Stimulated activated naive CD8-positive, alpha-beta T cell treated with anti-CD3 and anti-CD28 coated beads, Interleukin-15, amount 100 ng/mL, for 72 hours (primary cell): ENCODE measurements at regions not wholly inside any gene's neighbourhood (a gene's known extent, or its start where the extent isn't known, plus 50 kb on each side); places are given as distances from the start of the nearest gene placed in this dataset.
"Not testable (repeated sequence)": the region's sequence is repeated elsewhere in the genome, so short reads cannot be mapped to it uniquely, and the experiment has no call there.

ENCODE experiments used
- ATAC-seq: fragments of 150-1000 bp; cut with Tn5 transposase; 2 replicates; pipeline ENCODE4 v1.10.0; 2021; ENCODE audit warnings: mild to moderate bottlenecking, moderate library complexity
- DNase-seq, 2 donors: peaks; one replicate each; pipeline ENCODE4 v3.0.0; 2021 to 2022
- H3K27ac Mint-ChIP-seq, 2 donors: one replicate each; pipeline ENCODE4 v1.8.0; 2022; ENCODE audit warnings: mild to moderate bottlenecking in 2 of 2, mixed read lengths in 2 of 2, moderate library complexity in 2 of 2
- H3K27me3 Mint-ChIP-seq: one replicate; pipeline ENCODE4 v1.8.0; 2022; ENCODE audit warnings: mixed read lengths
- H3K4me1 Mint-ChIP-seq: one replicate; pipeline ENCODE4 v1.8.0; 2022; ENCODE audit warnings: mild to moderate bottlenecking, mixed read lengths
- H3K4me3 Mint-ChIP-seq, 2 donors: one replicate each; pipeline ENCODE4 v1.8.0; 2022; ENCODE audit warnings: mild to moderate bottlenecking in 2 of 2, mixed read lengths in 2 of 2, moderate library complexity in 1 of 2
- H3K9me3 Mint-ChIP-seq, 2 donors: one replicate each; pipeline ENCODE4 v1.8.0; 2022; ENCODE audit warnings: mixed read lengths in 2 of 2

GRCh38 chr6:100322886-100323285 lies 141.8 kb downstream of the SIM1 start:
- Mint-ChIP-seq H3K27ac (no peak overlapping the region), H3K4me1 (no peaks in the 10 kb centered on the region), H3K27me3 (no peaks in the 10 kb centered on the region), H3K9me3 (peaks cover 6 to 17% of the 10 kb centered on the region in 2 donors), H3K4me3 (no peak overlapping the region)
- no peak for DNase-seq
- ATAC-seq = no peak

- H3K4me3 Mint-ChIP-seq = no peak overlapping the region
- peaks cover 6 to 17% of the 10 kb centered on the region in 2 donors for H3K9me3 Mint-ChIP-seq
- no peaks in the 10 kb centered on the region for H3K4me1 Mint-ChIP-seq
- ATAC-seq (no peak), DNase-seq (no peak)
- no peaks in the 10 kb centered on the region for H3K27me3 Mint-ChIP-seq
- no peak overlapping the region for H3K27ac Mint-ChIP-seq
Observed at GRCh38 chr6:100320686-100321085, 144.0 kb downstream of the SIM1 start.

- Mint-ChIP-seq H3K27me3 (no peaks in the 10 kb centered on the region), H3K4me3 (no peak overlapping the region), H3K4me1 (no peaks in the 10 kb centered on the region), H3K9me3 (peaks cover 6 to 16% of the 10 kb centered on the region in 2 donors), H3K27ac (no peak overlapping the region)
- ATAC-seq (no peak), DNase-seq (no peak)
Observed at GRCh38 chr6:100317031-100317430, 147.7 kb downstream of the SIM1 start.

- ATAC-seq (no peak), DNase-seq (no peak)
- no peak overlapping the region for H3K27ac Mint-ChIP-seq
- no peaks in the 10 kb centered on the region for H3K9me3 Mint-ChIP-seq
- H3K27me3 Mint-ChIP-seq = no peaks in the 10 kb centered on the region
- H3K4me3 Mint-ChIP-seq = no peak overlapping the region
- no peaks in the 10 kb centered on the region for H3K4me1 Mint-ChIP-seq
Observed at GRCh38 chr6:100314186-100314585, 150.5 kb downstream of the SIM1 start.

- Mint-ChIP-seq H3K4me1 (no peaks in the 10 kb centered on the region), H3K4me3 (no peak overlapping the region), H3K27me3 (no peaks in the 10 kb centered on the region), H3K9me3 (no peaks in the 10 kb centered on the region), H3K27ac (no peak overlapping the region)
- no peak for ATAC-seq
- no peak for DNase-seq
Observed at GRCh38 chr6:100311707-100312251, 152.9 kb downstream of the SIM1 start.

- no peak for ATAC-seq
- Mint-ChIP-seq H3K27ac (no peak overlapping the region), H3K4me1 (no peaks in the 10 kb centered on the region), H3K4me3 (no peak overlapping the region), H3K27me3 (no peaks in the 10 kb centered on the region), H3K9me3 (no peaks in the 10 kb centered on the region)
- no peak for DNase-seq
Observed at GRCh38 chr6:100309174-100309573, 155.5 kb downstream of the SIM1 start.

GRCh38 chr6:100307561-100307960 lies 157.2 kb downstream of the SIM1 start:
- H3K4me3 Mint-ChIP-seq = no peak overlapping the region
- DNase-seq (no peak), ATAC-seq (no peak)
- H3K4me1 Mint-ChIP-seq = no peaks in the 10 kb centered on the region
- H3K27ac Mint-ChIP-seq = no peak overlapping the region
- no peaks in the 10 kb centered on the region for H3K9me3 Mint-ChIP-seq
- H3K27me3 Mint-ChIP-seq = no peaks in the 10 kb centered on the region

GRCh38 chr6:100305209-100305869 lies 159.4 kb downstream of the SIM1 start:
- Mint-ChIP-seq H3K9me3 (no peaks in the 10 kb centered on the region), H3K4me3 (no peak overlapping the region)
- no peak for ATAC-seq

GRCh38 chr6:100304575-100304974 lies 160.1 kb downstream of the SIM1 start:
- ATAC-seq = no peak
- H3K27me3 Mint-ChIP-seq = no peaks in the 10 kb centered on the region
- no peak overlapping the region for H3K4me3 Mint-ChIP-seq
- no peak overlapping the region for H3K27ac Mint-ChIP-seq
- no peaks in the 10 kb centered on the region for H3K4me1 Mint-ChIP-seq
- no peak for DNase-seq
- no peaks in the 10 kb centered on the region for H3K9me3 Mint-ChIP-seq

More at GRCh38 chr6:100305209-100305869, 159.4 kb downstream of the SIM1 start:
- Mint-ChIP-seq H3K4me1 (no peaks in the 10 kb centered on the region), H3K27ac (no peak overlapping the region), H3K27me3 (no peaks in the 10 kb centered on the region)
- DNase-seq = no peak

- H3K4me1 Mint-ChIP-seq = no peaks in the 10 kb centered on the region
- ATAC-seq (no peak), DNase-seq (no peak)
- H3K4me3 Mint-ChIP-seq = no peak overlapping the region
- no peaks in the 10 kb centered on the region for H3K27me3 Mint-ChIP-seq
- no peaks in the 10 kb centered on the region for H3K9me3 Mint-ChIP-seq
- no peak overlapping the region for H3K27ac Mint-ChIP-seq
Observed at GRCh38 chr6:100301731-100302130, 163.0 kb downstream of the SIM1 start.

GRCh38 chr6:100300221-100300736 lies 164.4 kb downstream of the SIM1 start:
- H3K4me3 Mint-ChIP-seq = no peak overlapping the region
- H3K27me3 Mint-ChIP-seq = no peaks in the 10 kb centered on the region
- no peaks in the 10 kb centered on the region for H3K4me1 Mint-ChIP-seq
- H3K27ac Mint-ChIP-seq = no peak overlapping the region
- no peak for ATAC-seq
- no peaks in the 10 kb centered on the region for H3K9me3 Mint-ChIP-seq
- DNase-seq = no peak

GRCh38 chr6:100296810-100297544 lies 167.7 kb downstream of the SIM1 start:
- Mint-ChIP-seq H3K4me3 (no peak overlapping the region), H3K9me3 (no peaks in the 10 kb centered on the region), H3K4me1 (no peaks in the 10 kb centered on the region), H3K27me3 (no peaks in the 10 kb centered on the region), H3K27ac (no peak overlapping the region)
- DNase-seq = no peak
- ATAC-seq = no peak

- H3K27me3 Mint-ChIP-seq, H3K9me3 Mint-ChIP-seq, H3K27ac Mint-ChIP-seq, ATAC-seq, DNase-seq, H3K4me3 Mint-ChIP-seq, H3K4me1 Mint-ChIP-seq: not testable (repeated sequence)
Observed at GRCh38 chr6:100295172-100295571, 169.5 kb downstream of the SIM1 start.

GRCh38 chr6:100289285-100289684 lies 175.4 kb downstream of the SIM1 start:
- no peak for ATAC-seq
- Mint-ChIP-seq H3K27me3 (no peaks in the 10 kb centered on the region), H3K4me3 (no peak overlapping the region), H3K27ac (no peak overlapping the region), H3K4me1 (no peaks in the 10 kb centered on the region), H3K9me3 (no peaks in the 10 kb centered on the region)
- no peak for DNase-seq

- DNase-seq (no peak), ATAC-seq (no peak)
- no peaks in the 10 kb centered on the region for H3K9me3 Mint-ChIP-seq
- H3K27ac Mint-ChIP-seq = no peak overlapping the region
- no peaks in the 10 kb centered on the region for H3K4me1 Mint-ChIP-seq
- no peaks in the 10 kb centered on the region for H3K27me3 Mint-ChIP-seq
- no peak overlapping the region for H3K4me3 Mint-ChIP-seq
Observed at GRCh38 chr6:100288311-100288710, 176.4 kb downstream of the SIM1 start.

GRCh38 chr6:100283285-100283684 lies 181.4 kb downstream of the SIM1 start:
- DNase-seq = no peak
- no peak overlapping the region for H3K27ac Mint-ChIP-seq
- no peaks in the 10 kb centered on the region for H3K9me3 Mint-ChIP-seq
- peaks cover 5% of the 10 kb centered on the region for H3K4me1 Mint-ChIP-seq
- no peak overlapping the region for H3K4me3 Mint-ChIP-seq
- H3K27me3 Mint-ChIP-seq = no peaks in the 10 kb centered on the region
- no peak for ATAC-seq
